GM12872 (cell line): ENCODE measurements at regions not wholly inside any gene's neighbourhood (a gene's known extent, or its start where the extent isn't known, plus 50 kb on each side); places are given as distances from the start of the nearest gene placed in this dataset.

Experiments
- TF ChIP-seq, protein P1 (sequence below): IDR thresholded peaks from 3 replicates; pipeline ENCODE4 v1.5.1; 2011; ENCODE audit warnings: low read depth, mild to moderate bottlenecking, low read length, moderate library complexity; ENCODE audit not compliant: insufficient read depth

DNA sequence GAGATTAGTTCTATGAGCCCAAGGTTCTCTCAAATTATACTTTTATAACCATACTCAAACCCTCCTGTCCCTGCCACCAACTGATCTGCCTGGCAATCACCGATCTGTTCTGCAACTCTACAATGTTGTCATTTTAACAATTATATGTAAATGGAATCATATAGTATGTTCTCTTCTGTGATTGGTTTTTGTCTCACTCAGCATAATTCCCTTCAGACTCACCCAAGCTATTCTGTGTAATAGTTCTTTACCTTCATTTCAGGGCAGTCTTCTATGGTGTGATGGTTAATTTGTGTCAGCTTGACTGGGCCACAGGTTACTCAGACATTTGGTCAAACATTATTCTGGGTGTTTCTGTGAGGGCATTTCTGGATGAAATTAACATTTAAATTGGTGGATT, 181.9 kb upstream of the CXCL12 start:
- TF ChIP-seq, protein P1, sequence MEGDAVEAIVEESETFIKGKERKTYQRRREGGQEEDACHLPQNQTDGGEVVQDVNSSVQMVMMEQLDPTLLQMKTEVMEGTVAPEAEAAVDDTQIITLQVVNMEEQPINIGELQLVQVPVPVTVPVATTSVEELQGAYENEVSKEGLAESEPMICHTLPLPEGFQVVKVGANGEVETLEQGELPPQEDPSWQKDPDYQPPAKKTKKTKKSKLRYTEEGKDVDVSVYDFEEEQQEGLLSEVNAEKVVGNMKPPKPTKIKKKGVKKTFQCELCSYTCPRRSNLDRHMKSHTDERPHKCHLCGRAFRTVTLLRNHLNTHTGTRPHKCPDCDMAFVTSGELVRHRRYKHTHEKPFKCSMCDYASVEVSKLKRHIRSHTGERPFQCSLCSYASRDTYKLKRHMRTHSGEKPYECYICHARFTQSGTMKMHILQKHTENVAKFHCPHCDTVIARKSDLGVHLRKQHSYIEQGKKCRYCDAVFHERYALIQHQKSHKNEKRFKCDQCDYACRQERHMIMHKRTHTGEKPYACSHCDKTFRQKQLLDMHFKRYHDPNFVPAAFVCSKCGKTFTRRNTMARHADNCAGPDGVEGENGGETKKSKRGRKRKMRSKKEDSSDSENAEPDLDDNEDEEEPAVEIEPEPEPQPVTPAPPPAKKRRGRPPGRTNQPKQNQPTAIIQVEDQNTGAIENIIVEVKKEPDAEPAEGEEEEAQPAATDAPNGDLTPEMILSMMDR = no peak

DNA sequence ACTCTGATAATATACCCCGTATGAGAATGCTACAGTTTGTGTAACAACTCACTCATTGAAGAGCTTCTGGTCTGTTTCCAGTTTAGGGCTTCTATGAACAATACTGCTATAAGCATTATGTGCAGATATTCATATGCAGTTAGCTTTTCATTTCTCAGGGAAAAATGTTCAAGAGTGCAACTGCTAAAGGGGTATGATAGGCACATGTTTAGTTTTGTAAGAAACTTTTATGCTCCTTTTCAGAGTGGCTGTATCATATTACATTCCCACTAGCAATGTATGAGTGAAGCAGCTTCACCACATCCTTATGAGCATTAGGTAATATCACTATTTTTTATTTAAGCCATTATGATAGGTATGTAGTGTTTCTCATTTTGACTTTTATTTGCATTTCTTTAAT, 182.6 kb upstream of the CXCL12 start:
- TF ChIP-seq, protein P1 = no peak

DNA sequence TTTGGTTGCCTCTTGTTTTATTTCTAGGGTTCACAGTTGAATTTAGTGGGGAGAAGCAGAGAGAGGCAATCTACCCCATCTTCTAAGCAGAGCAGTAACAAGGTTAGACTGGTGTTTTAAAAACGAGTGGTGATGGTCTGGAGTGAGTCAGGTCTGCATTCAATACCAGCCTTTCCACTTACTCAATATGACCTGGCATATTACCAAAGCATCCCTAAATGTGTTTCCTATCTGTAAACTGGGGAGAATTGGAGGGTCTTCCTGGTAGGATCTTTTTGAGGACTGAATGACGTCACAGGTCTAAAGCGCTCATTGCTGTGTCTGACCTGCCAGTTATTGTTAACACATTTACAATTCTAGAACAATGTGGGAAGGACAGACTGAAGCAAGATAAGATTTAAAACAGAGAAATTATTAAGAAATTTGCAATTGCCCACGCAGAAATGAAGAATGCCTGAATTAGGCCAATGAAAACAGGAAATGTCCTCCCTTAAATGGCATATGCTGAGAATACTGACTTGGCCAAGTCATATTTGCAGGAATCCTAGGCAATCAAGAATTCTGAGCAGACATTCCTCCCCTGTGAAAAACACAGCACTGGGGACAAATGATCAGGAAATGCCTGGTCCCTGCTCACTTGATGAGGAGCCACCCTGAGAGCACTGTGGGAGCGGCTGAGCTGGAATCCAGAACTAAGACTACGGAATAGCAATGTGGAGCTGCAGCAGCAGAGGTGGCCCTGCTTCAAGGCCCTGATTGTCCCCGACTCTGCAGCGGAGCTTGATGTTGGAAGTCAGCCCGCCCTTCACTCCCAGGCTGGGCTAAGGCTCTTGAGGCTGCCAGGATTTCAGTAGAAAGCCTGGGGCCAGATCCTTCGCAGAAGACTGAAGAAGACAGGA, 184.5 kb upstream of the CXCL12 start:
- TF ChIP-seq, protein P1 = no peak

DNA sequence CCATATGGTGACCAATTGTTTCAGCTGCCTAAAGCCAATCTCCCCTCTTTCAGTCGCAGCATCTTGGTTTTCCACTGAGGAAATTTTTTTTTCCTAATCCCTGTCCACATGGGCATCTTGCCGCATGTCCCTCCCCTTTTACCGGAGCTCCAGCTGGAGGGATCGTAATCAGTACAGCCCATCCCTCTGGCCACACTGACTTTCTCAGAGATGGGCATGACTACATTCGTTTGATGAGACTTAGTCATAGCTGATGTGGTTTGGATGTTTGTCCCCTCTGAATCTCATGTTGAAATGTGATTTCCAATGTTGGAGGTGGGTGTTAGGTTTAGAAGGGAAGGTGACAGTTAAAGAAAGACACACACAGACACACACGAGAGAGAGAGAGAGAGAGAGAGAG, 186.8 kb upstream of the CXCL12 start:
- TF ChIP-seq, protein P1 = no peak

DNA sequence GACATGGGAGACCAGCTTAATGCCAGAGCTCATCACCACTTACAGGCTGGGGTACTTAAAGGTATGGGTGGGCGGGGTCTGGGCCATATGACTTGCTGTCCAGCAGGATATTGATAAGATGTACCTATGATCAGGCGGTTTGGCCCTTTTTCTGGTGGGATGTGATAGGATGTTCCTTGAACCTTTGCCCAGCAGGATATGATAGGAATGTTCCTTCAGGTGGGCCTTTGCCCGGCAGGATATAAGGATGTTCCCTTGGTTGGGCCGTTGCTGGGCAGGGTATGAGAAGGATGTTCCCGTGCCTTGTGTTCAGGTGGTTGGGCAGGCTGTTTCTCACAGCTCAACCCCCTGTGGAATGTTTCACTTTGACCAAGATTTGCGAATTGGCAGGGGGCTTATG, 187.2 kb upstream of the CXCL12 start:
- TF ChIP-seq, protein P1 = no peak

DNA sequence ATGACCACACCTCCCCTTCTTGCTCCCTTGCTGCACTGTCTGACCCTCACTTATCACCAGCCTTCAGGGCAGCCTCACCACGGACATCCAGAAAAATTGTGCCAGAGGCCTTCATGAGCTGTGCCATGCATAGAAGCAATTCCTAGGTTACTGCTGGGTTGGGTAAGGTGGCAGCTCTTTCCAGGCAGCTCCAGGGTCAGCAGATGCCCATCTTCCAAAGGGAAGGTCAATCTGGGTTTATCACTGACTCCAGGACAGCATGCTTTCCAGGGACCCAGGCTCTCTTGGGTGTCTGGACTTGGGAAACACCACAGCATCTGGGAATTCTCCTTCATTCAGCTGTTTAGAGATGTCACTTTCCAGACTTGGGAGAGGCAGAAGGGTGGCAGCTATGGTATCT, 188.9 kb upstream of the CXCL12 start:
- TF ChIP-seq, protein P1 = no peak

DNA sequence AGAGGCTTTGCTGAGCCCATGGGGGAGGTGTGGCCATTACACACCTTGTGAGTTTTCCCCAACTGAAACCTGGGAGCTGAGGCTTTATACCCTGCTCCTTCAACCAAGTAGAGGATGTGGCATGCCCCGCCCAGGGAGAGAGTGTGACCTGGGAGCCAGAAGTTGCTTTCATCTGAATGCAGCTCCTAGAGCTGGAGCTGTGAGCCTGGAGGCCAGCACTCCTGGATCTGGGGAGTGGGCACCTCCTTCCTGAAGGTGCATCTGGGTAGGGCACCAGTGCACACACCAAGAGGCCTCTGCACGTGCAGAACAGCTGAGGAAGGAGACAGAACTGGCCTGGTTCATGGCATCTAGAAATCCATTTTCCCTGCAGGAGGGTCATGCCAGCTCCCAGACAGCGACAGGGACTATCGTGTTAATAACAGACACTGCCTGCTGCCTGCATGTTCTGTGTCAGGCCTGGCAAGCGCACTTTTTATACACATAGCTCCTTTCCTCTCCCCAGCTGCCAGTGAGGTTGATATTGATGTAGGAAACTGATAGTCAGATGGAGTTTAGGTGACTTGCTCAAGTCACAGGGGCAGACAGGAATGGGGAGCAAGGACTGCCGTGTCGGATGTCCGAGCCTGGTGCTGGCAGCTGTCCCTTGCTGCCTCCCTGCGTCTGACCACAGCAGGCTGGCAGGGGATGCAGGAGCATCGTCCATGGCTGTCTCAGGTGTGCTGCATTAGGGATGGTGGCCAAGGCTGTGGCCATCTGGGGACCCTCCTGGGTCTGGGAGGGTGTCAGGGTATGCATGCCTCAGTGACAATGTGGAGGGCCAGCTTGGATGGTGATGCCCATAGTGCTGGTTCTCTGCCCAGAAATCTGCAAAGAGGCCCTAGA, 189.9 kb upstream of the CXCL12 start:
- TF ChIP-seq, protein P1 = no peak
